SHP77 treated with DMSO at 0.1 percent for 48 hours (cell line): ENCODE measurements at regions not wholly inside any gene's neighbourhood (a gene's known extent, or its start where the extent isn't known, plus 50 kb on each side); places are given as distances from the start of the nearest gene placed in this dataset.

Experiments
- DNase-seq: peaks from one replicate; lab custom pipeline; 2025; lab: John Stamatoyannopoulos, UW

DNA sequence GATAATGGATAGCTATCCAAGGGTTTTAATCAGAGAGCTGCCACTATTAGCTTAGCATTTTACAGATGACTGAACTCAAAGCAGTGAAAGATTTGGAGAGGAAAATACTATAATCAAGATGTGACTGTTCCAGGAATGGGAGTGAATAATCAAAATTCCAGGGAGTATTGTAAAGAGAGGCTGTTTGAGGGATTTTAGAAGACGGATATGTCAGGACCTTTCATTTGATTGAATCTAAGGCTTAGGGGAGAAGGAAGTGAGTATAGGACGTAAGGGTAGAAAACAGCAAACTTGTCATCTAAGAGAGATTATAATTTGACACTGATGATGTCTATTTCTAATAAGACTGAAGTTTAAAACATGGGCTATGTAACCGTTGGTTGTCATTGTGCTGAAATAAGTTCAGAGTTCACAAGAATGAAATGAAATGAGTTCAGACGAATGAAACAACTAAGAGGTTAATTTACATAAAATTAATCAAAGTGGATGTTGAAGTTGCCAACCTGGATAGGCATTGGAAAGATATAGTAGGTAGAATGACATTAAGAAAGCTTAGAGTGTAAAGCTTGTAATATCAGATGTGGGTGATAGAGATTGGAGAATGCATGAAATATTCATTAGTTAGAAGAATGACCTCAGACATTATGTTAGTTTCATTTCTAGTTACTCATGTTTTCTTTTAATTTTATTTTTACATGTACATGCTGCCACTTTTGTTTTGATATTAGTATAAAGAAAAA is 842.8 kb downstream of the SI start:
- no peak for DNase-seq

DNA sequence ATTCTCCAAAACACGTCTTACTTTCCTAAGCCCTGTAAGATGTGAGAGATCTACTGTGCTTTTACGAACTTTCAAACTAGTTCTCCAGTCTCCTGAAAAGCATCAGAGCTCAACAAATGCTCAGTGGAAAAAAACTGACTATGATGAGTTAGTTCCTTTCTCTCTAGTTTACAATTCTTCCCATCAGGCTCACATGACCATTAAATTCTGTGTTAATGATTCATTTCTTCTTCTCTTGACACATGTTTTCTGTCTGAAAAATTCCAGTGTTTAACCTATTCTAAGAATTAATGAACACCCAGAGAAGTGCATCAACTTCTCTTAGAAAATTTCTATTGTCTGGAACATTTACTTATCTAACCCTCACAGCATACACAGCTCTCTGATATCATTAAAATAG is 844.3 kb downstream of the SI start:
- DNase-seq: no peak

DNA sequence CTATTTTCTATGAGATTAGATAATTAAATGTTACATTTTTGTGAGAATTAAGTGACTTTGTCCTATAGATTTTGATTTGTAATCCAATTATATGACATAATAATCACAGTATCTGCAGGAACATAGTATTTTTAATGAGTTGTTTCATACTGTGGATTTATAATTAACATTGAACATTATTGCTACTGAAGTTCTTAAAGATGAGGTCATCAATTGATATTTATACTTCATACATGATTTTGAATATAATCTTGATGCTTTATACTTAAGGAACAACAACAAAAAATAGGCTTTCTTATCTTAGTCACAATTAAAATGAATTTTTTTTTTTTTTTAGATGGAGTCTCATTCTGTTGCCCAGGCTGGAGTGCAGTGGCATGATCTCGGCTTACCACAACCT is 846.6 kb downstream of the SI start:
- no peak for DNase-seq

DNA sequence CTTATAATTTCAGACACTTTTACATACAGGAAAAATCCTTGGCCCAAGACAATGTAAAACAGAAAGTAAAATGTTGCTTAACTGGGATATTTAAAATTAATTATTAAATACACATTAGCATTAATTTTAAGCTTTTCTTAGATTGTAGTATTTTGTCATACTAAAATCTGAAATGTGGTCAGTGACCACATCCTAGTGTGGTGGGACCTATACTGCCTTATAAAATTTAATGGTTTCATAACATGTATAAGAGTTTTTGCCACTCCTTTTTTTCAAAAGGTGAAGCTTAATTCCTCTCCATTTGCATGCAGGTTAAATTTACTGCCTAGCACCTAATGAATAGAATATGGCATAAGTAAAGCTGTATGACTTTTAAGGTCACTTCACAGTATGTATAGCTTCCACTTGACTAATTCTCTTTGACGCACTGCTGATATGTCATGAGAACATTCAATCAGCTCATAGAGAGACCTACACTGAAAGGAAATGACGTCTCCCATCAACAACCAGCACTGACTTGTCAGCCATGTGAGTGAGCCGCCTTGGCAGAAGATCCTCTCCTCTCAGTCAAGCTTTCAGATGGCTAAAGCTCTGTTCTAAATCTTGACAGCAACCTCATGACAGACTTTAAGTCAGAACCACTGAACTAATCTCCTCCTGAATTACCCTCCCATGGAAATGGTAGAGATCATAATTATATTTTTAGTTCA is 847.8 kb downstream of the SI start:
- DNase-seq: no peak

DNA sequence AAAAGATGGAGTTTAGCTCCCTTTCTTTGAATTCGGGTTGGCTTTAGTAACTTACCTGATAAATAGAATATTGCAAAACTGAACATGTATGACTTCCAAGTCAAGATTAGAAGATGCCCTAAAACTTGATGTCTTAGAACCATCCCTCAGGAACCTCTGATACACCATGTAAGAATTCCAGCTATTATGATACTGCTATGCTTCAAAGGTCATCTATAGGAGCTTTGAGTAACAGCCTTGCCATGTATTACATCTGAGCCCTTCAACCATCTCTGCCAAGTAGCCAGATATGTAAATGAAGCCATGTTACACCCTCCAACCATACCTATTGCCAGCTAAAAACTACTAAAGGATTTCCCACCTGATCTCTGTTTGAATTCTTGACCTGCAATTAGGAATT is 854.2 kb downstream of the SI start:
- DNase-seq: no peak

DNA sequence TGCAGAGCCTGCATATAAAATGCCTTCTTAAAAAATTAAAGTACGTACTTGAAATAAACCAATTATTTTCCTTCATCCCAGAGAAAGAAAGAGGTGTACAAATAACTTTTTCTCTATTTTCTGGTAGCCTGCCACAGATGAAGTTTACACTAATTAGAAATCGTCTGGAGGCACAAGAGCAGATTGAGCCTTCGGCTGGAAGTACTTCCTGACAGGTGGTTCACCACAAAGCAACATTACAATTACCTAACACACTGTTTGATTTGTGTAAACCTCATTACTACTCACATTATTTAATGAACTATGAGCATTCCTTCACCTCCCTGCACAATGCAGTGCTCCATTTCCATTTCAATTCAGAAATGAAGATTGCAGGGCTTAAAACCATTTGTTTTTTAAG is 856.1 kb downstream of the SI start:
- peak; percentile 13 for DNase-seq

DNA sequence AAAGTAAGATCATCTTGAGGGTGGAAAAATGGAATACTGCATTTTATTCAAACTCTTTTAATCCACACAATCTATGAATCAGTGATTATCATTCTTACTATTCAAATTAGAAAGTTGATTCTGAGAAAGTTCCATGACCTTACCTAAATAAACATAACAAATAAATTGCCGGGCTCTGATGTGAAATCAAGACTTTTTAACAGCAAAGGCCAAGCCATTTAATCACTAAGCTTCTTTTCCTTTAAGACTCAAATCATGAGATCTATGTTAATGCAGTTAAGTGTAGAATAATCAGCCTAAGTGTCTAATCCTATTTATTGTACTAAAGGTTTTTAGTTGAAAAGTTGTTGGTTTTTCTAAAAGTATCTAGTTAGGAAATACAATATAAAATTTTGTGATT is 857.0 kb downstream of the SI start:
- no peak for DNase-seq

DNA sequence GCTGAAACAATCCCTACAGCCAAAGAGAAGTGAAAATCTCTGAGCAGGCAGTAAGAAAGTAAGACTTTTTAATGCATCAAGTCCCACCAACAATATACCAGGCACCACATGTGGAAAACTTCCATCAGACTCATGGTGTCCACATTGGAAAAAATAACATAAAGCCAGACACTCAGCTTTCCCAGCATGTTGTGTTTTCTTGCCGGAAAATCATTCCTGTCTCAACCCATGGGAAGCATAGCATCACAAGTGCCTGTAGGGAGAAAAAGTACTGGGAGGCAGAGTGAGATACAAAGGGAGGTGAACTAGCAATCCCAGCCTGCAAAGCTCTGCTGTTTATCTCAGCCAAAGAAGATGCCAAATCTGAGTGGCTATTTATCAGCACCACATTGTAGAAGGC is 868.9 kb downstream of the SI start:
- DNase-seq: no peak

DNA sequence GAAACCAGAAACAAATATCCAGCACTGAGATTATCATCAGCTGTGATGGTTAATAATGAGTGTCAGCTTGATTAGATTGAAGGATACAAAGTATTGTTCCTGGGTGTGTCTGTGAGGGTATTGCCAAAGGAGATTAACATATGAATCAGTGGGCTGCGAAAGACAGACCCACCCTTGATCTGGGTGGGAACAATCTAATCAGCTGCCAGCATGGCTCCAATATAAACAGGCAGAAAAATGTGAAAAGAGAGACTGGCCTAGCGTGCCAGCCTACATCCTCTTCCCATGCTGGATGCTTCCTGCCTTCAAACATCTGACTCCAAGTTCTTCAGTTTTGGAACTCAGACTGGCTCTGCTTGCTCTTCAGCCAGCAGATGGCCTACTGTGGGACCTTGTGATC is 869.5 kb downstream of the SI start:
- no peak for DNase-seq

DNA sequence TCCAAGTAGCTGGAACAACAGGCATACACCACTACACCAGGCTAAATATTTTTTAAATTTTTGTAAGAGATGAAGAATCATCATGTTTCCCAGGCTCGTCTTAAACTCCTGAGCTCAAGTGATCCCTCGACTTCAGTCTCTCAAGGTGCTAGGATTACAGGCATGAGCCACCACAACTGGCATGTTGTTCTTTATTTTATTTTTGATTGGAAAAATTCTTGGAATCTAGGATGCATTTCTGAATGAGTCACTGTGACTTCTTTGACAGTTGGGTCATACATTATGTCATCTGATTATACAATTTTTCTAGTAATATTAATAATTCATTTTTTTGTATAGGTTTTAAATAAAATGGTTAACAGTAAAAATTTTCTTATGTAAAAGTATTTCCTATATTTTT is 870.2 kb downstream of the SI start:
- no peak for DNase-seq

DNA sequence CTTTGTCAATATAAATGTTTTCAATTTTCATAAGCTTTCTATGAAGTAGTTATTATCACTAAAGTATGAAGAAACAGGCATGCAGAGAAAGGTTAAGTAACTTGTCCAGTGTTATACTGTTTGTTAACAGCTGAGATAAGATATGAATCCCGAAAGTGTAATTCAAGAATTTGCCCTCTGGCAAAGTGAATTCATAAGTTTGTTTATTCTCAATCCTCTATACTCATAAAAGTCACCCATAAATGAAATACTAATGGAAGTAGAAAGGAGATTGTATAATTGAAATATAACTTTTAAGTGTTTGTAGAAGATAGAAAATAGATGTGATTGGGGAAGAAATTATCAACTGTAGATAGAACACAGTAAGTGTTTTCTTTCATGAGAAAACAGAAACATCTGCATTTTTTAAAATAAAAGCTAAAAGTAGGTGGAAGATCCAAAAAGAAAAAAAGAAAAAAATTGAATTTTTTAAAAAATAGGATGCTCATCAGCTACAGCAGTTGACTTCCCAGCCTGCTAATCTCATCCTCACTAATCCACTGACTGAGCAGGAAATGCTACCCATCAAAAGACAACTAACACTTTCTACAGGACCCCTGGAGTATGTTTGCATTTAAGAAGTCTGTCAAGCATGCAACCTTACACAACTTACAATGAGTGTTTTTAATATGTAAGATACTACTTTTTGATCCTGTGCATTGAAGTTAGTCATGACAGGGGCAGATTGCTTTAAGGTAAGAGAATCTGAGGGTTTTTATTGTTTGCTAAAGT is 878.1 kb downstream of the SI start:
- no peak for DNase-seq

DNA sequence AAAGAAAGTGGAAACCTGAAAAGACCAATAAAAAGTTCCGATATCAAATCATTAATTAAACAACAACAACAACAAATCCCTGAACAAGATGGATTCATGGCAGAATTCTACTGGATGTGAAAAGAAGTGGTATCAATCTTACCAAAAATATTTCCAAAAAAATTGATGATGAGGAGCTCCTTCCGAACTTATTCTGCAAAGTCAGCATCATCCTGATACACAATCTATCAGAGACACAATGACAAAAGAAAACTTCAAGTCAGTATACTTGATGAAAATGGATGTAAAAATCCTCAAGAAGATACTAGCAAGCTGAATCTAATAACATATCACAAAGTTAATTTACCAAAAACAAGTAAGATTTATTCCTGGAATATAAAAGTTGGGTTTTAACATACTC is 881.8 kb downstream of the SI start:
- no peak for DNase-seq

DNA sequence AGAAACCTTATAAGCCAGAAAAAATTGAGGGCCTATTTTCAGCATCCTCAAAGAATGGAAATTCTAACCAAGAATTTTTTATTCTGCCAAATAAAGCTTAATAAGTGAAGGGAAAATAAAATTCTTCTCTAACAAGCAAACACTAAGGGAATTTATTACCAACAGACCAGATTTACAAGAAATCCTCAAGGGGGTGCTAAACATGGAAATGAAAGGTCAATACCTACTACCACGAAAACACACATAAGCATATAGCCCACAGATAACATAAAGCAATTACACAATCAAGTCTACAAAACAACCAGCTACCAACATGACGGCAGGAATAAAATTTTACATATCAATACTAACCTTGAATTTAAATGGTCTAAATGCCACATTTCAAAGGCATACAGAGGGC is 883.5 kb downstream of the SI start:
- DNase-seq: no peak

DNA sequence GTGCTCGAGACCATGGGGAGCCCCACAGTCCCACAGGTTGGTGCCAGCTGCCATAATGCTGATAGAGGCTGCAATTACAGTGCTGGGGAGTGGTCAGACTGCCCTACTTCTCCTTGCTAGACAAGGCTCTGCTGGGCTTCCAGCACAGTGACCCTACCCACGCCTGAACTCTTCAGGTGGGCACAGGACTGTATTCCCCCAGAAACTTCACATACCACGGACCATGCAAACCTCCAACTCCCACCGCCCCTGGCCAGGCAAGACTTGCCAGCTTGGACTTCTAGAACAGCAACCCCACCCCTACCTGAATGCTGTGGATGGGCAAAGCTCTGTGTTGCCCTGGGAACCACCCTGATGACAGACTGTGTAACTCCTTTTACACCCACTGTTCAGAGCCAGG is 885.3 kb downstream of the SI start:
- no peak for DNase-seq

DNA sequence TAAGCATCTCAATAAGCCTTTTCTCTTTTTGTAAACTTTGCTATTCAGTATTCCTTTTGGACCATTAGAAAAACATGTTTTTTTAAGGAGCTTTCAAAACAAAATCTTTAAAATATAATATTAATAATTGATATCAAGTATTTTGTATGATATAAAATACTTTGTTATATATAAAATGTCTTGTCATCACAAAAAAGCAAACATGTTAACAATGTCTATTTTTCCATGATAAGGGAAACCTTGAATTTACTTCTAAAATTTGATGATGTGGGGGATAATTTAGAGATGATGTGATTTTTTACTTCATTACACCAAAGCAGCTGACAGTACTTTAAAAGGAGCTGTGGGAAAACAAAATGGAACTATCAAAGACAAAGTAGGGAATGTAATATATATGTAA is 887.7 kb downstream of the SI start:
- no peak for DNase-seq

DNA sequence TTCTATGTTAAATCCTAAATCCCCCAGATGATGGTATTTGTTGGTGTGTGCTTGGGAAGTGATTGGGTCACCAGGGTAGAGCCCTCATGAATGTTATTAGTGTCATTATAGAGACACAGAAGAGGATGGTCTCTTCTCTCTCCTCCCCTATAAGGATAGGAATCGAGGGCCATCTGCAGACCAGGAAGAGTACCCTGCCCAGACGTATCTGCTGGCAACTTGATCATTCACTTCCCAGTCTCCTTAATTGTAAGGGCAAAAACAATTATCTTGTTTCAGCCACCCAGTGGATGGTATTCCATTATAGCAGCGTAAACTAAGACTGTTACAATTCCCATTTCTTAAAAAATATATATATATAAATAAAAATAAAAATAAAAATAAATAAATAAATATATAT is 892.2 kb downstream of the SI start:
- DNase-seq: no peak

DNA sequence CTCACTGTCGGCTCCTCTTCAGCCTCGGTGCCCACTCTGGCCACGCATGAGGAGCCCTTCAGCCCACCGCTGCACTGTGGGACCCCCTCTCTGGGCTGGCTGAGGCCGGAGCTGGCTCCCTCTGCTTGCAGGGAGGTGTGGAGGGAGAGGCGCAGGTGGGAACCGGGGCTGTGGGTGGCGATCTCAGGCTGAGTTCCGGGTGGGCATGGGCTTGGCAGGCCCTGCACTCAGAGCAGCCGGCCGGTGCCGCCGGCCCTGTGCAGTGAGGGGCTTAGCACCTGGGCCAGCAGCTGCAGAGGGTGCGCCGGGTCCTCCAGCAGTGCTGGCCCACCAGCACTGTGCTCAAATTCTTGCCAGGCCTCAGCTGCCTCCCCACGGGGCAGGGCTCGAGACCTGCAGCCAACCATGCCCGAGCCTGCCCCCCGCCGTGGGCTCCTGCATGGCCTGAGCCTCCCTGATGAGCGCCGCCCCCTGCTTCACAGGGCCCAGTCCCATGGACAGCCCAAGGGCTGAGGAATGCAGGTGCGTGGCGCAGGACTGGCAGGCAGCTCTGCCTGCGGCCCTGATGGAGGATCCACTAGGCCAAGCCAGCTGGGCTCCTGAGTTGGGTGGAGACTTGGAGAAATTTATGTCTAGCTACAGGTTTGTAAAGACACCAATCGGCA is 899.1 kb downstream of the SI start:
- DNase-seq: no peak

DNA sequence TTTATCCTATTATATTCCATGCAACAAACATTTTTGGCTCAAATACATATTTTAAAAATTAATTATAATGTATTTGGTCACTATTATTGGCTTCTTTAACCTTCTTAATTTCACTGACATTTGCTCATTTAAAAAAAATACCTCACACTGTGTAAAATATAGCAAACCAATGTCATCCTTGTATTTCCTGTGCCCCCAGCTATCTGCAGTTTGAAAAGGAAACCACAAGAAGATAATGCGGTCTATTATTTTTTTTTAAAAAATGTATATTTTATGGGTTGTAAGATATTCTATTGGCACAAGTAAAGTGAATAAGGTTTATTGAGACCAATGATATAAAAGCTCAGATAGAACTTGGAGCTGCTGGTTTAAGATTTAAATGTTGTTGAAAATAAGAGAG is 904.2 kb downstream of the SI start:
- no peak for DNase-seq

DNA sequence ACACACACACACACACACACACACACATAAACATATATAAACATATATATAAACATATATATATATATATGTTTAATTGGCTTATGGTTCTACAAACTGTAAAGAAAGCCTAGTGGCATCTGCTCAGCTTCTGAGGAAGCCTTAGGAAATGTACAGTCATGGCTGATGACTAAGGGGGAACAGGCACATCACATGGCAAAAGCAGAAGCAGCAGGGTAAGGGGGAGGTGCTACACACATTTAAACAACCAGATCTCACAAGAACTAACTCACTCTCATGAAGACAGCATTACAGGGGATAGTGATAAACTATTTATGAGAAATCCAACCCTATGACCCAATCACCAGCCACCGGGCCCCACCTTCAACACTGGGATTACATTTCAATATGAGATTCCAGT is 922.9 kb downstream of the SI start:
- no peak for DNase-seq

DNA sequence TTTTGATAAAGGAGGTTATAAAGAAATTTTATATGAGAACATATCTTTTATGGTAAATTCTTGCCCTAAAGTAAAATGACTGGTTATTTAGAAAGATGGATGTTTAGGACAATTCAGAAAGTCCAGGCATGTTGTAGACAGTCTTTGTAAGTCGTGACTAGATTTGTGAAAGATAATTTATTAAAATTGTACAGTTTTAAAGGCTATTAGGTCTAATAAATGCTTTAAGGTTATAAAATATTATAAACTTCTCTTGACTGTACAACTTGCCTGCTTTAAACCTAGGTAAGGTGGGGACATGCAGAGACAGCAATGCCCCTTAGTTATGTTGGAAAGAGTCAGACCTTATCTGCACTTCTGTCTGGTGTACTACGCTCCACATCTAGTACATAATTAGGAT is 933.5 kb downstream of the SI start:
- DNase-seq: no peak

DNA sequence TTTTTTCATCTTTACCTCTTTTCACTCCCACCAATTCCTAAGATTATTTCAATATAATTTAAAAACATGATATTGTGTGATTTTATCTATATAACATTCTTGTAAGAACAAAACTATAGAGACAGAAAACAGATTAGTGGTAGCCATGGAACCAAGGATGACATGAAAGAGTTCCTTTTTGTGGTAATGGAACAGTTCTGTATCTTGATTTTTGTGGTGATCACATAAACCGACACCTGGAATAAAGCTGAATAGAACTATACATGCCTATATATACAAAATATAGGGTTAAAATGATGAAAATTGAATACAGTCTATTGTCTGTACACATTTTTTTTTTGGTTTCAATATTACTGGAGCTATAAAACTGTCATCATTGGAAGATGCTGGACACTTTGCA is 945.4 kb downstream of the SI start:
- no peak for DNase-seq
